WTC11 (cell line): ENCODE measurements at regions not wholly inside any gene's neighbourhood (a gene's known extent, or its start where the extent isn't known, plus 50 kb on each side); places are given as distances from the start of the nearest gene placed in this dataset.

Experiments used
- ATAC-seq: fragments of 200-7000 bp; cut with Tn5 transposase; 2 replicates; pipeline ENCODE4 v1.10.0; 2021; ENCODE audit warnings: mild to moderate bottlenecking, moderate library complexity
- CTCF ChIA-PET: fragments of 300-600 bp; sonication (Branson Sonifier 250); formaldehyde crosslinking; loops from one replicate; lab custom pipeline; 2021; ENCODE audit warnings: antibody characterized with exemption; lab: Charles Lee
- POLR2A ChIA-PET: fragments of 350-600 bp; sonication (Branson Sonifier 250); formaldehyde crosslinking; loops from one replicate; lab custom pipeline; 2021; ENCODE audit warnings: antibody characterized with exemption; lab: Charles Lee
- DNase-seq: peaks from one replicate; pipeline ENCODE4 v3.0.0; 2021; ENCODE audit warnings: low spot score
- H3K27ac Mint-ChIP-seq: 2 replicates; pipeline ENCODE4 v1.8.0; 2021; ENCODE audit warnings: mixed read lengths
- H3K27me3 Mint-ChIP-seq: 2 replicates; pipeline ENCODE4 v1.8.0; 2021; ENCODE audit warnings: low read depth, mild to moderate bottlenecking, moderate library complexity, mixed read lengths
- H3K36me3 Mint-ChIP-seq: 2 replicates; pipeline ENCODE4 v1.8.0; 2021; ENCODE audit warnings: mixed read lengths
- H3K4me1 Mint-ChIP-seq: 2 replicates; pipeline ENCODE4 v1.8.0; 2022; ENCODE audit warnings: mixed read lengths
- H3K4me3 Mint-ChIP-seq: 2 replicates; pipeline ENCODE4 v1.8.0; 2021; ENCODE audit warnings: mild to moderate bottlenecking, moderate library complexity, mixed read lengths
- H3K9me3 Mint-ChIP-seq: 2 replicates; pipeline ENCODE4 v1.8.0; 2021; ENCODE audit warnings: mixed read lengths
- ARID4B ChIP-seq: sonication (generic); formaldehyde crosslinking; IDR thresholded peaks from 2 replicates; pipeline ENCODE4 v1.8.0; 2023; ENCODE audit warnings: missing genetic modification reagents, mild to moderate bottlenecking, borderline replicate concordance
- ATF1 ChIP-seq: sonication (generic); formaldehyde crosslinking; IDR thresholded peaks from 2 replicates; pipeline ENCODE4 v1.8.1; 2023; ENCODE audit warnings: mild to moderate bottlenecking, moderate library complexity, missing genetic modification reagents
- ATF2 ChIP-seq: sonication (generic); formaldehyde crosslinking; IDR thresholded peaks from 2 replicates; pipeline ENCODE4 v1.8.1; 2022; ENCODE audit warnings: low read depth, missing genetic modification reagents, borderline replicate concordance
- CBFB ChIP-seq: sonication (generic); formaldehyde crosslinking; IDR thresholded peaks from 2 replicates; pipeline ENCODE4 v1.8.1; 2022; ENCODE audit warnings: mild to moderate bottlenecking, low read depth, missing genetic modification reagents
- CDX4 ChIP-seq: fragments of 250-450 bp; sonication (Bioruptor Pico); IDR thresholded peaks from 2 replicates; pipeline ENCODE4 v1.9.0; 2021; ENCODE audit warnings: moderate library complexity, mild to moderate bottlenecking, inconsistent platforms, borderline replicate concordance
- CTCF ChIP-seq: fragments of 200-600 bp; IDR thresholded peaks from 2 replicates; pipeline ENCODE4 v1.8.0; 2022; ENCODE audit warnings: antibody characterized with exemption
- GTF2I ChIP-seq: fragments of 250-450 bp; sonication (Bioruptor Pico); conservative IDR thresholded peaks from 2 replicates; pipeline ENCODE4 v1.4.0; 2021; ENCODE audit warnings: mild to moderate bottlenecking
- JUN ChIP-seq: sonication (generic); formaldehyde crosslinking; IDR thresholded peaks from 2 replicates; pipeline ENCODE4 v1.8.0; 2023; ENCODE audit warnings: mild to moderate bottlenecking, missing genetic modification reagents
- MYBL2 ChIP-seq: sonication (generic); formaldehyde crosslinking; IDR thresholded peaks from 2 replicates; pipeline ENCODE4 v1.8.1; 2023; ENCODE audit warnings: mild to moderate bottlenecking, moderate library complexity, missing genetic modification reagents
- NR3C1 ChIP-seq: sonication (generic); formaldehyde crosslinking; conservative IDR thresholded peaks from 2 replicates; pipeline ENCODE4 v1.8.1; 2023; ENCODE audit warnings: low read depth, mild to moderate bottlenecking, missing genetic modification reagents
- PRRX2 ChIP-seq: fragments of 250-450 bp; sonication (Bioruptor Pico); IDR thresholded peaks from 2 replicates; pipeline ENCODE4 v1.8.0; 2021; ENCODE audit warnings: mild to moderate bottlenecking
- SOX15 ChIP-seq: fragments of 250-450 bp; sonication (Bioruptor Pico); IDR thresholded peaks from 2 replicates; pipeline ENCODE4 v1.9.0; 2021; ENCODE audit warnings: mild to moderate bottlenecking
- ZNF232 ChIP-seq: sonication (generic); formaldehyde crosslinking; IDR thresholded peaks from 2 replicates; pipeline ENCODE4 v1.8.0; 2022; ENCODE audit warnings: mild to moderate bottlenecking, missing genetic modification reagents
- ZNF416 ChIP-seq: fragments of 250-450 bp; sonication (Bioruptor Pico); IDR thresholded peaks from 2 replicates; pipeline ENCODE4 v1.9.0; 2021; ENCODE audit warnings: mild to moderate bottlenecking, inconsistent platforms
- TF ChIP-seq, protein P1 (sequence below): sonication (generic); formaldehyde crosslinking; IDR thresholded peaks from 2 replicates; pipeline ENCODE4 v1.8.1; 2023; ENCODE audit warnings: mild to moderate bottlenecking, missing genetic modification reagents, moderate library complexity
- TF ChIP-seq, protein P2 (sequence below): sonication (generic); formaldehyde crosslinking; IDR thresholded peaks from 2 replicates; pipeline ENCODE4 v1.8.1; 2022; ENCODE audit warnings: missing genetic modification reagents, borderline replicate concordance

DNA sequence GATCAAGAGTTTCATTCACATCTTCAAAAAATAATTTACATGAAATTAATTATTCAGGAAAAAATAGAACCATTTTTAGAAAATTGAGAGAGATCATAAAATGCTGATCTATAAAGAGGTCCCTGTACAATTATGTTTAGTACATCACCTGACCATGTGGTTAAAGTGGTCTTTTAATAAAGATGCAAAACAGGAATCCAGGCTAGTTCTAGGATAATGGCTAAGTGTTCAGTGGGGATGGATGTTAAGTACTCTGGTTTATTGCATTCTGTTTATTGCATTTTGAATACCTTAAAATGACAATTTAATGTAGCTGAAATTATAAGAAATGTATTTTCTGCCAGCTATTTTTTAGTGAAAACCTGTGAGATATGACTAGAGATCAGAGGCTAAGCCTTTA, 72.0 kb upstream of the SMC2 start (continued):
- TF ChIP-seq ZNF416 (CRISPR knock-in tag) (no peak), GTF2I (CRISPR knock-in tag) (no peak), JUN (CRISPR knock-in tag) (no peak), CBFB (CRISPR knock-in tag) (no peak), CTCF (no peak)

GRCh38 chr9:104025104-104025503, 69.0 kb upstream of the SMC2 start:
- TF ChIP-seq ARID4B (CRISPR knock-in tag): no peak
- no peak for TF ChIP-seq ATF2 (CRISPR knock-in tag)
- TF ChIP-seq NR3C1 (CRISPR knock-in tag): no peak
- no peak for TF ChIP-seq PRRX2 (CRISPR knock-in tag)
- no peak for TF ChIP-seq ZNF232 (CRISPR knock-in tag)
- TF ChIP-seq MYBL2 (CRISPR knock-in tag): no peak
- TF ChIP-seq SOX15: no peak
- TF ChIP-seq, protein P1, sequence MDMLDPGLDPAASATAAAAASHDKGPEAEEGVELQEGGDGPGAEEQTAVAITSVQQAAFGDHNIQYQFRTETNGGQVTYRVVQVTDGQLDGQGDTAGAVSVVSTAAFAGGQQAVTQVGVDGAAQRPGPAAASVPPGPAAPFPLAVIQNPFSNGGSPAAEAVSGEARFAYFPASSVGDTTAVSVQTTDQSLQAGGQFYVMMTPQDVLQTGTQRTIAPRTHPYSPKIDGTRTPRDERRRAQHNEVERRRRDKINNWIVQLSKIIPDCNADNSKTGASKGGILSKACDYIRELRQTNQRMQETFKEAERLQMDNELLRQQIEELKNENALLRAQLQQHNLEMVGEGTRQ (CRISPR knock-in tag): no peak
- TF ChIP-seq CDX4 (CRISPR knock-in tag): no peak
- no peak for TF ChIP-seq ATF1 (CRISPR knock-in tag)
- TF ChIP-seq, protein P2, sequence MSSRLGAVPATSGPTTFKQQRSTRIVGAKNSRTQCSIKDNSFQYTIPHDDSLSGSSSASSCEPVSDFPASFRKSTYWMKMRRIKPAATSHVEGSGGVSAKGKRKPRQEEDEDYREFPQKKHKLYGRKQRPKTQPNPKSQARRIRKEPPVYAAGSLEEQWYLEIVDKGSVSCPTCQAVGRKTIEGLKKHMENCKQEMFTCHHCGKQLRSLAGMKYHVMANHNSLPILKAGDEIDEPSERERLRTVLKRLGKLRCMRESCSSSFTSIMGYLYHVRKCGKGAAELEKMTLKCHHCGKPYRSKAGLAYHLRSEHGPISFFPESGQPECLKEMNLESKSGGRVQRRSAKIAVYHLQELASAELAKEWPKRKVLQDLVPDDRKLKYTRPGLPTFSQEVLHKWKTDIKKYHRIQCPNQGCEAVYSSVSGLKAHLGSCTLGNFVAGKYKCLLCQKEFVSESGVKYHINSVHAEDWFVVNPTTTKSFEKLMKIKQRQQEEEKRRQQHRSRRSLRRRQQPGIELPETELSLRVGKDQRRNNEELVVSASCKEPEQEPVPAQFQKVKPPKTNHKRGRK (CRISPR knock-in tag): no peak
- TF ChIP-seq, all 79 proteins: peak for 0
- Mint-ChIP-seq H3K27ac (no peak overlapping the region), H3K4me1 (0 out of 2 replicates have a peak, but pooled peaks cover 4% of the 10 kb centered on the region), H3K27me3 (no peaks in the 10 kb centered on the region), H3K9me3 (no peaks in the 10 kb centered on the region), H3K4me3 (no peak overlapping the region), H3K36me3 (no peaks in the 10 kb centered on the region)
- no peak for ATAC-seq
- CTCF ChIA-PET: no interaction called here
- POLR2A ChIA-PET: no interaction called here
- no peak for DNase-seq
